ENCODE measurements at regions not wholly inside any gene's neighbourhood (a gene's known extent, or its start where the extent isn't known, plus 50 kb on each side); places are given as distances from the start of the nearest gene placed in this dataset.

DNA sequence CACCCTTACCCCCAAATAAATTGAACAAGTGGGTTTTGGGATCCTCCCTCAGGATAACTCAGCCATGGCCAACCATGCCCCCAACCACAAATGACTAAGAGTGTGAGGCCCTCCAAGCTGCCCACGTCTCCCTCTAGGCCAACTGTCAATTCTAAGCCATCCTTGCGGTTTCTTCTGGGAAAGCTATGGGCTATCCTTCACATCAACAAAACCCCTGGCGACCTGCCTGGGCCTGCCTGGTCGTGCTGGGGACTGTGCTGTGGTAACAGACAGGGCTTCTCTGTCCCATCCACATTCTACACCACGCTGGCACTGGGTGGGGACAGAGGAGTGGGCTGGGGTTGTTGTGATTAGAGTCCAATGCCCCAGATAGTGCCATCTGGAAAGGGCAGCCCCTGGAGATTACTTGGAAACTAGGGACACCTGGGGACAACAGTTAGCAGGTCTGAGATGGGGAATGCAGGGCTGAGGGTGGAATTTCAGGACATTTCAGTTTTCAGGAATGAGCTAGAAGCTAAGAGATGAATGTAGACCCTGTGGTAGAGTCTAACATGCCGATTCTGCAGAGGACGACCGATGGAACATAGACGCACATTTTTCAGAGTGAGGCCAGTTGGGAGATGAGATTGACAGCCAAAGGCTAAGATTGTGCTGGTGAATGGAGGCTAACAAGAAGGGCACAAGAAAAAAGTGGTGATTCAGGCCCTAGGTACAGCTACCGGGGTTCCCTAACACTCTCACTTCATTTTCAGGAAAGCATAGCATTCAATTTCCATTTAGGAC, 131.9 kb downstream of the RASSF10 start:
- no peaks in the 10 kb centered on the region for H3K79me2 ChIP-seq (ENCODE audit: insufficient read depth, low read length)
- H3K9ac ChIP-seq (ENCODE audit: low read length), result no peak overlapping the region
- H3K4me3 ChIP-seq (ENCODE audit: low read depth, low read length, poor library complexity, severe bottlenecking), result no peak overlapping the region
- no peaks in the 10 kb centered on the region for H3K36me3 ChIP-seq (ENCODE audit: insufficient read depth, low read length)
- no peaks in the 10 kb centered on the region for H4K20me1 ChIP-seq (ENCODE audit: insufficient read depth, low read length)
- no peaks in the 10 kb centered on the region for H3F3A ChIP-seq (ENCODE audit: insufficient read depth, low read length)
- H2AFZ ChIP-seq (ENCODE audit: low read length), result no peak overlapping the region
- H3K9me2 ChIP-seq (ENCODE audit: low read depth, low read length), result no peaks in the 10 kb centered on the region
- TF ChIP-seq, protein P1, sequence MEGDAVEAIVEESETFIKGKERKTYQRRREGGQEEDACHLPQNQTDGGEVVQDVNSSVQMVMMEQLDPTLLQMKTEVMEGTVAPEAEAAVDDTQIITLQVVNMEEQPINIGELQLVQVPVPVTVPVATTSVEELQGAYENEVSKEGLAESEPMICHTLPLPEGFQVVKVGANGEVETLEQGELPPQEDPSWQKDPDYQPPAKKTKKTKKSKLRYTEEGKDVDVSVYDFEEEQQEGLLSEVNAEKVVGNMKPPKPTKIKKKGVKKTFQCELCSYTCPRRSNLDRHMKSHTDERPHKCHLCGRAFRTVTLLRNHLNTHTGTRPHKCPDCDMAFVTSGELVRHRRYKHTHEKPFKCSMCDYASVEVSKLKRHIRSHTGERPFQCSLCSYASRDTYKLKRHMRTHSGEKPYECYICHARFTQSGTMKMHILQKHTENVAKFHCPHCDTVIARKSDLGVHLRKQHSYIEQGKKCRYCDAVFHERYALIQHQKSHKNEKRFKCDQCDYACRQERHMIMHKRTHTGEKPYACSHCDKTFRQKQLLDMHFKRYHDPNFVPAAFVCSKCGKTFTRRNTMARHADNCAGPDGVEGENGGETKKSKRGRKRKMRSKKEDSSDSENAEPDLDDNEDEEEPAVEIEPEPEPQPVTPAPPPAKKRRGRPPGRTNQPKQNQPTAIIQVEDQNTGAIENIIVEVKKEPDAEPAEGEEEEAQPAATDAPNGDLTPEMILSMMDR (IDR thresholded peaks at IDR 0.05; ENCODE audit: low read length), result no peak
- TF ChIP-seq EZH2 (IDR thresholded peaks at IDR 0.05; ENCODE audit: borderline replicate concordance, low read length), result no peak
- no peaks in the 10 kb centered on the region for H3K27me3 ChIP-seq (ENCODE audit: insufficient read depth, low read length)
- H3K4me2 ChIP-seq (ENCODE audit: low read length), result no peak overlapping the region
- H3K27ac ChIP-seq (ENCODE audit: low read depth, low read length, poor library complexity, severe bottlenecking), result no peak overlapping the region
- no peaks in the 10 kb centered on the region for H3K9me3 ChIP-seq (ENCODE audit: low read length)
- no peaks in the 10 kb centered on the region for H3K4me1 ChIP-seq (ENCODE audit: insufficient read depth, low read length, severe bottlenecking)

DNA sequence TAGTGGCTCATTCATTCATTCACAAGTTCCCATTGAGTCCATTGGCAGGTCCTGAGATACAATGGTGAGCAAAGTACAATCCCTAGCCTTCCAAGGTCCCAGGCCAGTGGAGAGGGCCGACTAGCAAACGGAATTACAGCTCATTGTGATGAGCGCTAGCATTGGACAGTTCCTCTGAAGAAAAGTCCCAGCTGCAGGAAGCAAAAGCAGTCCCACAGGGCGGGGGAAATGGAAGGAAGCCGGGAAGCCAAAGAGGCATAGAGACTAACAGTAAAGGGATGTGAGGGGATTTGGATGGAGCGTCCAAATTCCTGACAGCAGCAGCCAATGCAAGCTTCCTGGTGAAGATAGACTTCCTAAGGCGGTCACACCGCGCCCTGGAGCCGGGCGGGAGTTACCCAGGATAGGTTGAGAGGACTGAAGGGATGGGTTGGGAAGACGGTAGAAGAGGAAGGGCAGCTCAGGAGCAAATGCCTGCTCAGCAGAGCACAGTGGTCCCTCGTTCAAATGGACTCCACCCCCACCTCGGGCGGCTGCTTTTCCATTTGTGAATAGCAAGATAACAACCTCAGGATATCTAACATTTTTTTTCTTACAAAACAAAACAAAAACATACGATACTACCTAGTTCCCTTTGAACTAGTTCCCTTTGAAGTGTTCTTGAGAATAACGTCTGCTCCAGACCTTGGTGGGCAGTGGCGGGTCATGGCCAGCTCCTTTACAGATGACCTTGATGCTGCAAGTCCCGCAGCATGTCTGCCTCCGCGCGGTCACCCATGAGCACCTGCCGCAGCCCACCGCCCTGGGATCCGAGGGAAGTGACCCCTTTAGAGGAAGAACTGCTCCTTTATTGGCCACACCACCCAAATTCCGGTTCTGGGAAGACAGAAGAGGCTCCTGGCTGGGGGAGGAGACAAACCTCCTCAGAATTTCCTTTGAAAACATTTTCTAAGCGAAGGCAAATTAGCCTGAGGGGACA, 132.9 kb downstream of the RASSF10 start:
- Histone ChIP-seq H3F3A (ENCODE audit: insufficient read depth, low read length) (no peaks in the 10 kb centered on the region), H3K9me2 (ENCODE audit: low read depth, low read length) (no peaks in the 10 kb centered on the region), H2AFZ (ENCODE audit: low read length) (no peak overlapping the region), H3K27me3 (ENCODE audit: insufficient read depth, low read length) (no peaks in the 10 kb centered on the region), H3K9me3 (ENCODE audit: low read length) (no peaks in the 10 kb centered on the region), H3K9ac (ENCODE audit: low read length) (no peak overlapping the region), H3K27ac (ENCODE audit: low read depth, low read length, poor library complexity, severe bottlenecking) (no peak overlapping the region), H3K79me2 (ENCODE audit: insufficient read depth, low read length) (no peaks in the 10 kb centered on the region), H4K20me1 (ENCODE audit: insufficient read depth, low read length) (no peaks in the 10 kb centered on the region), H3K4me3 (ENCODE audit: low read depth, low read length, poor library complexity, severe bottlenecking) (no peak overlapping the region), H3K36me3 (ENCODE audit: insufficient read depth, low read length) (no peaks in the 10 kb centered on the region), H3K4me1 (ENCODE audit: insufficient read depth, low read length, severe bottlenecking) (no peaks in the 10 kb centered on the region), H3K4me2 (ENCODE audit: low read length) (no peak overlapping the region)
- TF ChIP-seq, protein P1 (IDR thresholded peaks at IDR 0.05; ENCODE audit: low read length), result no peak

DNA sequence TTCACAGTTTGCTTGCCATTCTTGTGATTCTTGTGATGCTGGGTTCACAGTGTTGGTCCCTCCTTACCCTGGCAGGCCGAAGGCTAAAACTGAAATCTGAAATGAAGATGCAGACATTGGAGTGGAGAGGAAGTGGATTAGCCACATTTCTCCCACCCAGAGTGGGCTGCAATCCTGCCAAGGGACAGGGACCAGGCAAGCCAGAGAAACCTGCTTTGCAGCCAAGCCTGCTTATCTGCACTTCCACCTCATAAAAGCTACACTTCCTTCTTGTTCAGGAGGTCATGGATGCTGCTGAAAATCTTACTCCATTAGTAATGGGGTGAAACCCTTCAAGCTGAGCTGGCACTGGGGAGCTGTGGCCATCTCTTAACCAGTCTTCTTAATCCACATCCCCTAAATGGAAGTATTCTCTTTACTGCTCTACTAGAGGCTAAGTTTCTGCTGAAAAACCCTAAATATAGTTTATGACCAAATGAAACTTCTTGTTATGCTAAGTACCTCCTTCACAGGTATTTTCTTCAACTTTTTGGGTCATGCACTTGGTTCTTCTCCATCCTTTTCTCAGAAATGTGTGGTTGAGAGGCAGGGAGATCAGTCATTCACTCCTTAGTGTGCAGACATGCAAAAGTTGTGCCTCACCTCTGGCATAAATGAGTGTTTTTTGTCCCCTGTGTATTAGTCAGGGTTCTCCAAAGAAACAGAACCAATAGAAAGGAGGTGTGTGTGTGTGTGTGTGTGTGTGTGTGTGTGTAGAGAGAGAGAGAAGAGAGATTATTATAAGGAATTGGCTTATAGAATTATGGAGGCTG, 133.9 kb upstream of the BMAL1 start:
- H4K20me1 ChIP-seq (ENCODE audit: insufficient read depth, low read length), result no peaks in the 10 kb centered on the region
- no peaks in the 10 kb centered on the region for H3K9me2 ChIP-seq (ENCODE audit: low read depth, low read length)
- H2AFZ ChIP-seq (ENCODE audit: low read length), result no peak overlapping the region
- H3K9me3 ChIP-seq (ENCODE audit: low read length), result no peaks in the 10 kb centered on the region
- H3K27ac ChIP-seq (ENCODE audit: low read depth, low read length, poor library complexity, severe bottlenecking), result no peak overlapping the region
- H3K79me2 ChIP-seq (ENCODE audit: insufficient read depth, low read length), result no peaks in the 10 kb centered on the region
- TF ChIP-seq, protein P1 (IDR thresholded peaks at IDR 0.05; ENCODE audit: low read length), result no peak
- no peak for TF ChIP-seq EZH2 (IDR thresholded peaks at IDR 0.05; ENCODE audit: borderline replicate concordance, low read length)
- no peaks in the 10 kb centered on the region for H3K4me1 ChIP-seq (ENCODE audit: insufficient read depth, low read length, severe bottlenecking)
- no peaks in the 10 kb centered on the region for H3K36me3 ChIP-seq (ENCODE audit: insufficient read depth, low read length)
- no peak overlapping the region for H3K4me3 ChIP-seq (ENCODE audit: low read depth, low read length, poor library complexity, severe bottlenecking)
- no peaks in the 10 kb centered on the region for H3F3A ChIP-seq (ENCODE audit: insufficient read depth, low read length)
- H3K27me3 ChIP-seq (ENCODE audit: insufficient read depth, low read length), result no peaks in the 10 kb centered on the region
- H3K4me2 ChIP-seq (ENCODE audit: low read length), result no peak overlapping the region
- H3K9ac ChIP-seq (ENCODE audit: low read length), result no peak overlapping the region

Measured in OCI-LY1 (cell line).